ENCODE measurements at regions not wholly inside any gene's neighbourhood (a gene's known extent, or its start where the extent isn't known, plus 50 kb on each side); places are given as distances from the start of the nearest gene placed in this dataset.

DNA sequence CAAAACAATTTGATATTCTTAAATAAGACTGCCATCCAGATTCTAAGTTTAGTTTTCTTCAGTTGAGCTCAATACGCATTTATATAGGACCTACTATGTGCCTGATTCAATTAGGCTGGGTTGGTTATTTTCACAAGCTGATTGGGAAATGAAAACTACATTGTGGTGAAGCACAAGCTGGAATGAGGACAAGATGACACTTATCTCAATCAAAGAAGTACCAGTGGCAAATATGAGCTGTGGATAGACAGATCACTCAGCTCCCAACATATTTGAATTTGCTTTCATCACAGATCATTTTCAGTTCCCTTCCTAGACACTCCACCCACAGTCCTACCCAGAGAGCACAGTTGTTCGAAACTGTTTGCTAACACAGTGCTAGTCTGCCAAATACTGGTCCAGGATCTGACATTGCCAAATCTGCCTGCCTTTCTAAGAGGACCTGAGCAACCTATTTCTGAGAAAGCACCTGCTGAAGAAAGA, 74.7 kb downstream of the LLPH start:
- TF ChIP-seq, protein P1, sequence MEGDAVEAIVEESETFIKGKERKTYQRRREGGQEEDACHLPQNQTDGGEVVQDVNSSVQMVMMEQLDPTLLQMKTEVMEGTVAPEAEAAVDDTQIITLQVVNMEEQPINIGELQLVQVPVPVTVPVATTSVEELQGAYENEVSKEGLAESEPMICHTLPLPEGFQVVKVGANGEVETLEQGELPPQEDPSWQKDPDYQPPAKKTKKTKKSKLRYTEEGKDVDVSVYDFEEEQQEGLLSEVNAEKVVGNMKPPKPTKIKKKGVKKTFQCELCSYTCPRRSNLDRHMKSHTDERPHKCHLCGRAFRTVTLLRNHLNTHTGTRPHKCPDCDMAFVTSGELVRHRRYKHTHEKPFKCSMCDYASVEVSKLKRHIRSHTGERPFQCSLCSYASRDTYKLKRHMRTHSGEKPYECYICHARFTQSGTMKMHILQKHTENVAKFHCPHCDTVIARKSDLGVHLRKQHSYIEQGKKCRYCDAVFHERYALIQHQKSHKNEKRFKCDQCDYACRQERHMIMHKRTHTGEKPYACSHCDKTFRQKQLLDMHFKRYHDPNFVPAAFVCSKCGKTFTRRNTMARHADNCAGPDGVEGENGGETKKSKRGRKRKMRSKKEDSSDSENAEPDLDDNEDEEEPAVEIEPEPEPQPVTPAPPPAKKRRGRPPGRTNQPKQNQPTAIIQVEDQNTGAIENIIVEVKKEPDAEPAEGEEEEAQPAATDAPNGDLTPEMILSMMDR (IDR thresholded peaks at IDR 0.05) = no peak
- TF ChIP-seq POLR2A (IDR thresholded peaks at IDR 0.05) = no peak

Measured in body of pancreas (tissue), 4 donors.